Skeletal muscle tissue (tissue), 3 donors: ENCODE measurements at regions not wholly inside any gene's neighbourhood (a gene's known extent, or its start where the extent isn't known, plus 50 kb on each side); places are given as distances from the start of the nearest gene placed in this dataset.

Experiments
- H3K27ac ChIP-seq: one replicate; pipeline ENCODE4 v1.7.0; 2013; ENCODE audit warnings: mild to moderate bottlenecking, low read depth, low read length, inconsistent platforms
- H3K27me3 ChIP-seq, 3 donors: one replicate each; pipeline ENCODE4 v1.7.0; 2013; ENCODE audit warnings: low read length in 3 of 3; ENCODE audit not compliant: control insufficient read depth in 3 of 3, insufficient read depth in 3 of 3
- H3K36me3 ChIP-seq, 3 donors: one replicate each; pipeline ENCODE4 v1.7.0; 2013; ENCODE audit warnings: low read length in 3 of 3; ENCODE audit not compliant: control insufficient read depth in 3 of 3, insufficient read depth in 3 of 3
- H3K4me1 ChIP-seq, 3 donors: one replicate each; pipeline ENCODE4 v1.7.0; 2013; ENCODE audit warnings: low read length in 3 of 3, mild to moderate bottlenecking in 3 of 3; ENCODE audit not compliant: control insufficient read depth in 3 of 3, insufficient read depth in 3 of 3
- H3K4me3 ChIP-seq, 3 donors: one replicate each; pipeline ENCODE4 v1.7.0; 2013; ENCODE audit warnings: low read length in 3 of 3
- H3K9ac ChIP-seq, 3 donors: one replicate each; pipeline ENCODE4 v1.7.0; 2013; ENCODE audit warnings: low read length in 3 of 3, mild to moderate bottlenecking in 3 of 3, moderate library complexity in 2 of 3, low read depth in 1 of 3
- H3K9me3 ChIP-seq, 3 donors: one replicate each; pipeline ENCODE4 v1.7.0; 2013; ENCODE audit warnings: low read length in 3 of 3; ENCODE audit not compliant: control insufficient read depth in 3 of 3
- donor health status: Osteomylitis.

DNA sequence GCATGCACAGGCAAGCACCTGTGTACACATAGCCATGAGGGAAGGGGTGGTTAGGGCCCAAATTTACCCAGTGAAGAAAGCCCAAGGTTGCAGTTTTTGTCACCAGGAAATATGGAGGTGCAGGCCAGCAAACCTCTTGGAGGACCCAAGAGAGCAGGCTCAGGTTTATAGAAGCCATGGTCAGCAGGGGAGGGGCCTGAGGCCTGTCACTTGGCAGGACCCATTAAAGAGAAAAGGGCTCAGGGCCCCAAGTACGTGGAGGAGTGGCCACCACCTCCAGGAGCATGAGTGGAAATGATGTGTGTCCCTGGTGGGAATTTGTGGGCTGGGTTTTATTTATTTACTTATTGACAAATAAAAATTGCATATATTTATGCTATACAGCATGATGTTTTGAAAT, 192.9 kb downstream of the HAUS1 start:
- Histone ChIP-seq H3K27me3 (peaks cover 0 to 10% (median 9%) of the 10 kb centered on the region in 3 donors), H3K9me3 (no peaks in the 10 kb centered on the region), H3K4me1 (peaks cover 5 to 7% (median 6%) of the 10 kb centered on the region in 3 donors), H3K4me3 (no peak overlapping the region), H3K27ac (no peak overlapping the region), H3K36me3 (no peaks in the 10 kb centered on the region), H3K9ac (no peak overlapping the region)

DNA sequence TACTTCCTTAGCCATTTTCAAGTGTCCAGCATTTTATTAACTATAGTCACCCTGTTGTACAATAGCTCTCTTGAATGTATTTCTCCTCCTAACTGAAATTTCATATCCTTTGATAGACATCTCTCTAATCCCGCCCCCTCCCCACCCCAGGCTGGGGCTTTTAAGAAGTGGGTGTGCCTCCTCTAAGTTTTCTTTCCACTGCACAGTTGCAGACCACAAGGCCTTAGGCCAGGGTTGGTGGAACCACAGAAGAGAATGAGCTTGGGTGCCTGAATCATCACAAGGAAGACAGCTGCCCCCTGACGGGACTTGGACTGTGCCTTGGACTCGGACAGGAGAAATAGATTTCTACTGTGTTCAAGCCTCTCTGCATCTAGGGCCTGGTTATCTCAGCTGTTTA, 193.4 kb downstream of the HAUS1 start:
- Histone ChIP-seq H3K4me3 (no peak overlapping the region), H3K27ac (no peak overlapping the region), H3K36me3 (no peaks in the 10 kb centered on the region), H3K9ac (no peak overlapping the region), H3K27me3 (peaks cover 0 to 10% (median 9%) of the 10 kb centered on the region in 3 donors), H3K9me3 (no peaks in the 10 kb centered on the region), H3K4me1 (peaks cover 5 to 7% (median 6%) of the 10 kb centered on the region in 3 donors)

DNA sequence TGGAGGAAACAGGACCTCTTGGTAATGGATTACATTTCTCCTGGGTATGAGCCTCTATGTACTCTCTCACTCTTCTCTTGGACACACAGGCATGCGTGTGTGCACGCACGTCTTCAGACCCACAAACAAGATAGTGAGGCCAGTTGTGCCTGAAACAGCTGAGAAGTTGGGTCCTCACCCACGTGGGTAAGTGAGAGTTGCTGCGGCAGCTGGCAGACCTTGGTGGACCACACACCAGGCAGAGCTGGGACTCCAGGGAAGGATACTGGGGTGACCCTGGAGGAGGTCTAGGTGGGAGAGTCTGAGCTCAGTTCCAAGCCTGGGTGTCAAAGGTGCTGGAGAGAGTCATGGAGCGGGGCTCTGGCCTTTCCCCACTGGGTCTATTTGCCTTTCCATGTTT, 194.3 kb downstream of the HAUS1 start:
- Histone ChIP-seq H3K4me1 (peaks cover 5 to 7% (median 6%) of the 10 kb centered on the region in 3 donors), H3K36me3 (no peaks in the 10 kb centered on the region), H3K4me3 (no peak overlapping the region), H3K9me3 (peaks cover 0 to under 1% (median 0%) of the 10 kb centered on the region in 3 donors), H3K27me3 (peaks cover 0 to 10% (median 9%) of the 10 kb centered on the region in 3 donors), H3K27ac (no peak overlapping the region), H3K9ac (no peak overlapping the region)

DNA sequence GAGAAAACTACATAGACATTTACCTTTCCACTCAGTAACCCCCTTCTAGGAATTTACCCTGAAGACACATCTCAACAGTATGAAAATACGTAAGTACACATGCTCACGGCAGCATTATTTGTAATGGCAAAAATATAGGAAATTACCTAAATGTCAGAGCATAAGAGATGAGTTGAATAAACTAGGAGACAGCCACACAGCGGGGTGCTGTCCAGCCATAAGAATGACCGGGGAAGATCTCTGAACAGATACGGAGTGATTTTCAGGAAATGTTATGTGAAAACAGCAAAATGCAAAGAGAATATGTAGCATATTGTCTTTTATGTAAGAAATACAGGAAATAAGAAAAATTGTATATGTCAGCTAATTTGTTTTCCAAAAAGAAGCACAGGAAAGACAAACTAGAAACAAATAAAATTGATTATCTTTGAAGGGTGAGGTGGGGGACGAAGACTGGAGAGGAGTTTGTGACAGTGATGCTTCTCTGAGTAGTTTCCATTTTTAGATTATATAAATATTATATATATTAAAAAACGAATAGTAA, 195.4 kb downstream of the HAUS1 start:
- Histone ChIP-seq H3K4me3 (no peak overlapping the region), H3K27ac (no peak overlapping the region), H3K4me1 (peaks cover 5 to 7% (median 6%) of the 10 kb centered on the region in 3 donors), H3K36me3 (no peaks in the 10 kb centered on the region), H3K27me3 (peaks cover 0 to 10% (median 9%) of the 10 kb centered on the region in 3 donors), H3K9me3 (peaks cover 0 to 2% (median 0%) of the 10 kb centered on the region in 3 donors), H3K9ac (no peak overlapping the region)

DNA sequence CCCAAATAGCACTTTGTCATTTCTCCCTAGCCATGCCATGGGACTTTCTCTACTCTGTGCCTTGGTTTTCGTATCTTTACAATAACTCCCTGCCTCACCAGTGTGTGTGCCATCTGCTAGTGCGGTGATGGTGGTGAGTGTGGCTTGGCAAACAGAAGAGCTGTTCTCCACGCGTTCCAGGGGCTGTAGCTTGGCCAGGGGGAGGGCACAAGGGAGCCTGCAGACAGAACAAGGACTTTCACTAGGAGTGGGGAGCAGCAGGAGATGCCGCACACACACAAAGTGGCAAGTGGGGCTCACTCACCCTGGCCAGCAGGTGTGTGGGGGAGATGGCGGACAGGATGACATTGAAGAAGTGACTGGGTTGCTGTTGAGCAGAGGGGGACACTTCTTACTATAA, 196.9 kb downstream of the HAUS1 start:
- Histone ChIP-seq H3K27ac (no peak overlapping the region), H3K9me3 (peaks cover 0 to 2% (median 0%) of the 10 kb centered on the region in 3 donors), H3K36me3 (no peaks in the 10 kb centered on the region), H3K27me3 (peaks cover 0 to 10% (median 9%) of the 10 kb centered on the region in 3 donors), H3K9ac (no peak overlapping the region), H3K4me3 (no peak overlapping the region), H3K4me1 (peaks cover 5 to 7% (median 6%) of the 10 kb centered on the region in 3 donors)

DNA sequence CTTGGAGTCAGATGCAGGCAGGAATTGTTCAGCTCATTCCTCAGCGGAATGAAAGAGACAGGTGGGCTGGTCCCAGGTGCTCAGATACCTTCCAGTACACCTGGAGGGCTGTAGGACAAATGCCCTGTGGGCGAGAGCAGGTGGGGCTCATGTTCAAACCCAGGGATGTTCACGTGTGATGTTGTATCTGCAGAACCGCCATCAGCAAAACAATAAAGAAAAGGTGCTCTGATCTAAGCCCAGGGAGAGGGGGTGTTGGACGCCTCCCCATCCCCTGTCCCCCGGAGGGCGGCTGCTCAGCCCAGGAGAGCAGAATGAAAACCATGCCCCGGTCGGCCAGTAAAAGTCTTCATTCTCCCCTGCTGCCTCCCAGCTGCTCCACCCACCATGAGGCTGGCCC, 197.4 kb downstream of the HAUS1 start:
- no peak overlapping the region for H3K9ac ChIP-seq
- no peak overlapping the region for H3K4me3 ChIP-seq
- peaks cover 0 to 10% (median 9%) of the 10 kb centered on the region in 3 donors for H3K27me3 ChIP-seq
- H3K9me3 ChIP-seq: peaks cover 0 to 2% (median 0%) of the 10 kb centered on the region in 3 donors
- no peak overlapping the region for H3K27ac ChIP-seq
- peaks cover 5 to 7% (median 6%) of the 10 kb centered on the region in 3 donors for H3K4me1 ChIP-seq
- no peaks in the 10 kb centered on the region for H3K36me3 ChIP-seq

DNA sequence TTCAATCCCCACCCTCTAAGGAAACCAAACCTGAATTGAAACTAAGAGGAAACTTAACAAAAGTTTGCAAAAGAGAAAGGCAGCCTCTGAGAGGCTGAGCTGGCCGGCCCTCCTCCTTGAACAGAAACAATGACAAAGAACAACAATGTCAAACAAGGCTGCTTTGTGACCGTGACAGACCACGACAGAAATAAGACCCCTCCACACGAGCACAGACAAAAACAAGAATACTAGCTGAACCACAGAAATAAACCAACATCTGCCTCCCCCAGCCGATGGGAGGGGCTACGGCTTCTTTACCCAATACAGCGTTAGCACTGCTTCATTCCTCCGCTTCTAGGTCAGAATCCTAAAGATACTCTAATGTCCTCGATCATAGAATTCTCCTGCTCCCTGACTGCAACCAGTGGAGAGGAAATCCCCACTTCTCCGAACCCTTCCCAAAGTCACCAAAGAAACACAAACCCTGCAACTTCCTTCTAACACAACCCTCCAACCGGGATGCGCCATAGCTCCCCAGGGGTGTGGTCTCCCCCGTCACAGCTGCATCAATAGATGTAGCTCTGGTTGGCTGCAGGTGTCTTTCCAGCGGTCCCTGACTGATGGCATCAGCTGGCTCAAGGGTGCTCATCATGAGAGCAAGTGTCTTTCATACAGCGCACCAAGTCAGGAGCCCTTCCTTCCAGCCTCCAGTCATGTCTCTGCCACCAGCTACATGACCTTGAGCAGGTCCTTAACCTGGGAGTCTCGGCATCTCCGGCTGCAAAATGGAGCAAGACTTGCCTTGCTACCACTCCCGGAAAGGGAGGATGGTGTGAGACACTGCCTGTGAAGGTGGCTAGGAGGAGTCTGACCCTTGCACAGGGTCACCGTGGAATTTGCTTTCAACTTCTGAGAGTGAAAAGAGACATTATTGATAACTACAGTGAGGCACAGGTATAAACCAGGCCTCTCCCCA, 198.6 kb downstream of the HAUS1 start:
- peaks cover 0 to 2% (median 0%) of the 10 kb centered on the region in 3 donors for H3K9me3 ChIP-seq
- H3K36me3 ChIP-seq: no peaks in the 10 kb centered on the region
- no peak overlapping the region for H3K4me3 ChIP-seq
- peaks cover 4 to 7% (median 6%) of the 10 kb centered on the region in 3 donors for H3K4me1 ChIP-seq
- no peak overlapping the region for H3K27ac ChIP-seq
- peaks cover 0 to 10% (median 9%) of the 10 kb centered on the region in 3 donors for H3K27me3 ChIP-seq
- H3K9ac ChIP-seq: no peak overlapping the region

DNA sequence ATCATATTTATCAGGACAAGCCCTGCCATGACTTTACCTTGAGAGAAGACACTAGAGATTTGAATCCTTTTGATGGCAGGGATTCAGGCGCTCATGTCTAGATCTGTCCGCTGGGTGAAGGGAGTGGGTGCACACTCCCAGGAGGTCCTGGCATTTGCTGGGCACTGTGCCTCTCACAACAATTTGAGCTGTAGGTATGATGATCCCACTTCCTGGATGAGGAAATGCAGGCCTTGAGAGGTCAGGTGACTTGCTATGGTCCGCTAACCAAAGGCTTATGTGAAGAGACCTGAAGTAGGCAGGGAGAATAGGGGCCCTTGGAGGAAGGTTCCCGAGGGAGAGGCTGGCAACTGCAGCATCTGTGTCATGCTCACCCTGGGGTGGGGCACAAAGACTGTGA, 206.1 kb downstream of the HAUS1 start:
- H3K4me3 ChIP-seq: no peak overlapping the region
- no peaks in the 10 kb centered on the region for H3K36me3 ChIP-seq
- H3K27me3 ChIP-seq: no peaks in the 10 kb centered on the region
- H3K9me3 ChIP-seq: no peaks in the 10 kb centered on the region
- no peak overlapping the region for H3K27ac ChIP-seq
- H3K9ac ChIP-seq: no peak overlapping the region
- H3K4me1 ChIP-seq: no peaks in the 10 kb centered on the region

DNA sequence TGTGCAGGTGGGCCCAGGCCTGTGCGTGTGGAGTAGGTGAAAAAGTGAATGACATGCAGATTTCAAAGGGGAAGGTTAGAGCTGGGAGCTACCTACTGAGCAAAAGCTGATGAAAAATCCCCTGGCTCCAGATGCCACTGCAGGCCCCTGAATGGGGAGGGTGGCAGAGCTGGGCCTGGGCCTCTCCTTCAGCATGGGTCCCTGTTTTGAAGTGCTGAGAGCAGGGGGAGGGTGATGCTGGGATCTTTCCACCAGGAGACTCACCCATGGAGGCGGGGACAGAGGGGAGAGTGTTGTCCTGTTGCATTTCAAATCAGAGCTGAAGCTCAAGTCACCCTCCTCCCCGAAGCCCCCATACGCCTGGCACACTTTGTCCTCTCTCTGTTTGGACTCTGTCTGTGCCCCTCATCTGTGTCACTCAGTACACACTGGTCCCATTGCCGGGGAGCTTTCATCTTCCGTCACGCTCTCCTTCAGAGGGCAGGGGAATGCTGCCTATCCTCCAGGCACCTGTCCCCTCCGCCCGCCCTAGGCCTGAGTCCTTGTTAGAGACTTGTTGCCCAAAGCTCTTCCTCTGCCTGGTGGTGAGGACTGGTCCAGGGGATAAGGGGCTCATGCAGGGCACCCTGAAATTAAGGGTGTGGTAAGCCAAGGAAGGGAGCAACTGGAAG, 206.6 kb downstream of the HAUS1 start:
- H3K9me3 ChIP-seq: no peaks in the 10 kb centered on the region
- H3K27me3 ChIP-seq: no peaks in the 10 kb centered on the region
- no peaks in the 10 kb centered on the region for H3K4me1 ChIP-seq

More for the DNA sequence above, 206.6 kb downstream of the HAUS1 start:
- H3K36me3 ChIP-seq: no peaks in the 10 kb centered on the region
- H3K27ac ChIP-seq: no peak overlapping the region
- H3K9ac ChIP-seq: no peak overlapping the region
- H3K4me3 ChIP-seq: no peak overlapping the region
